IPS-11a (cell line): ENCODE measurements at regions not wholly inside any gene's neighbourhood (a gene's known extent, or its start where the extent isn't known, plus 50 kb on each side); places are given as distances from the start of the nearest gene placed in this dataset.

ENCODE experiments used
- H3K4me3 ChIP-seq: one replicate; pipeline ENCODE4 v1.5.1; 2013; ENCODE audit warnings: low read depth, low read length, control low read depth

DNA sequence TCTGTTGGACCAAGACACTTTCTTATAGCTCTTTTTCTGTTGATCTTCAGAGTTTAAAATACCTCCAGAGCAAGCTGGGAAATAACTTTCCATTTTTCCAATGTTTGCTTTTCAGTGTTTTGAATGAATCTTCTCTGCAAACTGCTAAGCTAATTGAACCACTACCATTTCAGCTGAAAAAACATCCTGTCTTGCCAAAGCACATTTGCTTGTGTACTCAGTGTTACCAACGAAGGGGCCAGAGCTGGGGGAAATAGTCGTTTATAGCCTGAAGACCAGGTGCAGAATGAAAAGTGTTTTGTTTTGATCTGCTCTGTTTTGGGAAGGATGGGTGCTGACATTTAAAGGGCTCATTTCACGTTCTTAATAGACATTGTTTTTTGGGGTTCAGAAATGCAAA lies 88.4 kb upstream of the CLNK start:
- H3K4me3 ChIP-seq: no peak overlapping the region

DNA sequence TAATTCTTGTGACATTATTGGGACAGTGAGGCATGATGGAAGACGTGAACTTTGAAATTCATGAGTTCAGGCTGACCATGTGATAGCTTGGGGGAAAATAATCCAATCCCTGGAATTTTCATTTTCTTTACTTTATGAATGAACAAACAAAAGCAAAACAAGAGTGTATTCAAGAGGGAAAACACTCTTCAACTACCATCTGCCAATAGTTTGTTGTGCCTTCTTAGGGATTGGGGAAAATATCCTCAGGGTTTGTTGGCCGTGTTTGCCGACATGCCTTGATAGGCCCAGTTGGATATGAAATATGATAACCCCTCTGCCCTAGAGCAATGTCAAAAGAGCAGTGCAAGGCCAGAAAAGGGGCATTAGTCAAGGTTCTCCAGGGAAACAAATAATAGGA lies 80.8 kb upstream of the CLNK start:
- no peak overlapping the region for H3K4me3 ChIP-seq

DNA sequence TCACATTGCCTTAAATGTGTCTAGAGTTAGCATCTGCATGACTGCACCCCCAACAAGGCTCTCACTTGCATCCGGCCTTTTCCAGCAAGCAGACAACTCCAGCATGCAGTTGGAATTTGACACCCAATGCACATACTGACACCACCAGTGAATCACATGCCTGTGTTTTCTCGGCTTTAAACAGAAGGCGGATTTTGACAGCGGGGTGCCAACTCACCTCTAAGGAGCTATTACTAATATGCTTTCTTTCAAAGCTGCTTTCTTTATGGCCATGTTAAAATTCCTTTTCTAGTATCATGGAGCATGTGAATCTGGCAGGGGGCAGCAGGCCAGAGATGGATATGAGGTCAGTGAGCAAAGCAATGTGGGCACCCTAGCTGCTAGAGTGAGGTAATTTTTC lies 78.0 kb upstream of the CLNK start:
- H3K4me3 ChIP-seq: no peak overlapping the region

DNA sequence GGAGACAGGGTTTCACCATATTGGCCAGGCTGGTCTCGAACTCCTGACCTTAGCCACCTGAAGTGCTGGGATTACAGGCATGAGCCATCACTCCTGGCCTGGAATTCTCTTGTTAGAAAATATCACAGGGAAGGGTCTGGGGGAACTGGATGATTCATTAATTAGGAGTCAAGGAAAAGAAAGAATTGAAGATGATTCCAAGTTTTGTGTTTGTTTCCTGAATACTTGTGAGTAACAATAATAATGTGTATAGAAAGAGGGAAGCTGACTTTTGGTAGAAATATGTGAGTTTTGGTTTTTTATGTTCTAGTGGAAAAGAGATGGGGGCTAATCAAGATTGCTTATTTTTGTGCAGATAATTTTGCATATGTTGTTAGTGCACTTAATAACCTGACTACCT lies 77.3 kb upstream of the CLNK start:
- no peak overlapping the region for H3K4me3 ChIP-seq

DNA sequence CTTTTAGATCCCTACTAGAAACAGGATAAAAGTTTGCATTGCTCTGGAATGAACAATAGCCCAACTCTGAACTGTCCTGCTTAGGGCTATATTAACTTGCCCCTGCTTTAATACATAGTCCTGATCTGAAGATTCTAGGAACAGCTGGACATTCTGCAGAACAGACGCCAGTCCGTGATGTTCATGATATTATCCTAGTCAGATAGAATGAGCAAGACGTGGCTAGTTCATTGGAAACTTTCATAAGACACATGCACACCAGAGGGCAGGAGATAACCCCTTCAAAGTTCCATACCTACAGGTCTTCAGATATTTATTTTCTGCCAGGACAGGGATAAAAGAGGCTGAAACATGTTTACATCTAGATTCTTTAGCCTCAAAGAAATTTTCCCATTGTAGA lies 75.5 kb upstream of the CLNK start:
- H3K4me3 ChIP-seq: no peak overlapping the region

DNA sequence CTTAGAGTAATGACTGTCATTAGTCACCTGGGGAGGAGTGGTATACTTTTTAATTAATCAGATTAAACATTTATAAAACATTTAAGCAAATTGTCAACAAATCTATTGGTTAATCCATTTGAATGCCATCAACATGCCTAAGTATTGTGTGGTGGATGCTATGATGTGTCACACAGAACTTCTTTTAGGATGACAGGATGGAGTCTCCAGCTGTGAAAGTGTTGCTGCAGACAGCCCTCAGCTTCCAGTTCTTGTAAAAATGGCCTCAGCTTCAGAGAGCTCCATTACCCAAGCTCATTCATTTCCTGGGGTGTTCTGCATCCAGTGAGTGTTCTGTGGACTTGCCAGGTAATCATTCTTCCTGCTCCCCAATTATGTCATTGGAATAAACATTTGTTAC lies 74.3 kb upstream of the CLNK start:
- H3K4me3 ChIP-seq: no peak overlapping the region

DNA sequence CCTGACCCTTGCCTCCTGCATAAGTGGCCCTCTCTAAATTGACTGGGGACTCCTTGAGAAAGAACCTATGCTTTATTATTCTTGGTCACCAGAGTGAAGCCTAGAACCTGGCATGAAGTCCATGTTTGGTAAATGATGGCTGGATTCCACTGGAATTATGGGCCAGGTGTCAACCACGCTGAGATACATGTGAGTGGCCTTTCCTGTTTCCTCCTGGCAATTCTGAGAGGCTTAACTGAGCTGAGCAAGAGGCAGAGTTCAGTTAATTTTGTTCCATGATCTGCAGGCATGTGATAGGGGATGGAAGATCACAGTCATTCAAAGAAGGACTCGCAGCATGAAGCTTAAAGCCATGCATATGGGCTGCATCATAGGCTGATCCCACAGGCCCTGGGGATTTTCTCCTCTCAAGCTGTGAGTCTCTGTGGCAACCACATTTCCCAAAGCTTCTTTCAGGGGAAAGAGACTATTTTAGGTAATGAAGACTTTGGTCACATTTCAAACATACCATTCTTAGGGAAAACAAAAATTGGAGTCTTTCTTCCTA lies 69.4 kb upstream of the CLNK start:
- no peak overlapping the region for H3K4me3 ChIP-seq

DNA sequence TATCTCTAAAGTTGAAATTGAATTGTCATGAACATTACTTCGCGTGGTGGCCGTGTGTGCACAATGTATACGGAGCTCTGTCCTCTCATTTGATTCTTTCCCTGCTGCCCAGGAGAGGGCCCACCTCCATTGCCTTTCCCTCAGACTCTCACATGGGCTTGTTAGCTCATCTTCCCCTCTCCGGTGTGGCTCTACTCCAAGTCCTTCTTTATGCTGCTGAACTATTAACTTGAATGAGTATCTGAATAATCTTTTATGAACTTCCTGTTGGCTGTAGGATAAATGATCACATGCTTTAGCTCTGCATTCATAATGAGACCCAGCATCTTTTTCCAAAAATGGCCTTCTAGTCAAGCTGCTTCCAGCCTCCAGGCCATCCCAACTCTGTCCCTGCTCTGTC lies 68.8 kb upstream of the CLNK start:
- H3K4me3 ChIP-seq: no peak overlapping the region

DNA sequence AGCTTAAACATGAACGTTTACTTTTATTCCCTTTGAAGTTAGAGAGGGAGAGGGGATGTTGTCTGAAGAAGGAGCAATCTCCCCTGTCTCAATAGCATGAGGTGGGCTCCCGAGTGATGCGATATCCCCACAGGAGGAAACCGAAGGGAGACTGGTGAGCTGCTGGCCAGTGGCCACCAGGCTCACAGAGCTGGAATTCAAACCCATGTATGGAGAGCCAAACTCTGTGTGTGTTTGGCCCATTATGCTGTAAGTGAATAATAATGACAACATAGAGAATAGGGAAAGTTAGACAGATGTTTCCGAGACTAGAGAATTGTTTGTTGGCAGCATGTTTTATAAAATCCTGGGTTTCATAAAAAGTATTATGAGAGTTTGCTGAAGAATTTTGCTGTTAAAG lies 66.1 kb upstream of the CLNK start:
- no peak overlapping the region for H3K4me3 ChIP-seq

DNA sequence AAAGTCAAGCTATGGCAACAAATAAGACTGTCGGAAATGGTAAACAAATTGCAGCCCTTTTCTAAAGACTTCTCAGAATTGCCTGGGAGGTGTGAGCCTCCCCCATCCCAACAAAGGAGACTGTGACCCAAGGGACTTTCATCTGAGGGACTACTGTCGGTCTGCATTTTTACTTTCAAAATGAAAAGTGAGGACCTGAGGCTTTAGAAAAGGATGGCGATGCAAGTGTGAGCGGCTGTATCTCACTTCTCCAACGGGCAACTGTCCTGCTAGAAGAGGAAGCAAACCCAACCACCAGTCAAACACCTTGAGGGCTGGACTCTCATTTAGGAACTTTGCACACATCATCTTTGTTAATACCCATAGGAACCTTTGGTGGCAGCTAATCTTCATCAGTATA lies 62.6 kb upstream of the CLNK start:
- H3K4me3 ChIP-seq: no peak overlapping the region

DNA sequence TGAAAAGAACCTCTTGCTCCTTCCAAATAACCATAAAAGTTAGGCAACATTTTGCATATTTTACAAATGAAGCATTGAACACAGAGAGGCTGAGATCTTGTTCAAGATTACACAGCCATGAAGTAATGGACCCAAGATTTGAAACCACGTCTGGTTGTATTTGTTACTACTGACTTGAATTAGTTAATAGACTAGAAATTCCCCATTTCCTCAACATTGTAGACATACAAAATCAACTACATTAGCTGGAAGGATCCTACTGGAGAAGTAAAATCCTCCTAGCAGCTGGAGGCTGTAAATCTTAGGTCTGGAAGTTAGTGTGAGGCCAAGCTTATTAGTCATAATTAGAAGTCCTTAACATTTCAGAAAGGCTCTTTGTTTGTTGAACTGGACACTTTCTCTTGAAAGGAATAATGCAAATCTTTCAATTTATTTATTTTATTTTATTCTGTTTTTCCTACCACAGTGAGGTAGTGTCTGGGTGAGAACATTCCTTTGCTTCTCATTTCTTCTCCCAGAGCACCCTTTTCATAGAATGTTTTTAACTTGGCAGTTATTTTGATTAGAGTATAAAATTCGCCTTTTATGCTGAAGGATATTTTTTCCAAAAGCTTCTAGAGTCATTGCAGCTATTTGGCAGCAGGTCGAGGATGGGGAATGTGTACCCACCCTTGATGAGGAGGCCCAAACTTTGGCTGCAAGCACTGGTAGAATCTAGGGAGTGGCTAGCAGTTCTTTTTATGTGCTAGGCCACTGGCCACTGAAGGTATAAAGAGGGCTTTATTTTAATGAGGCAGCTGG lies 62.0 kb upstream of the CLNK start:
- no peak overlapping the region for H3K4me3 ChIP-seq

DNA sequence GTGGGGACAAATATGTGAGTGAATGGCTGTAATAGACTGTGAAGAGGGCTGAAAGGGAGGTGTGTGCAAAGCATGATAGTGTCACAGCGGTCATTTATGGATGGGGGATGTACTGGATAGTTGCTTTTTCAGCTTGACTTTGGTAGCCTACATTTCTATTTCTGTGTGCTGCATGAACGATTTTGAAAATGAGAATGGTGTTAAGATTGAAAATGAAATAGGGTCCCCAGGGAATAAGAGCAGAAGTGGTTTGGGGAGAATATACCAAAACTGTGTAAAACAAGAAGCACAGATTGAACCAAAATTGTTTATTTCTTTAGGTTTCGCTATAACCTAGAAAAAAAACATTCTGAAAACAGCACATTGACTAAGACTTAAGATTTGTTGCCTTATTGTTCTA lies 58.8 kb upstream of the CLNK start:
- H3K4me3 ChIP-seq: no peak overlapping the region

DNA sequence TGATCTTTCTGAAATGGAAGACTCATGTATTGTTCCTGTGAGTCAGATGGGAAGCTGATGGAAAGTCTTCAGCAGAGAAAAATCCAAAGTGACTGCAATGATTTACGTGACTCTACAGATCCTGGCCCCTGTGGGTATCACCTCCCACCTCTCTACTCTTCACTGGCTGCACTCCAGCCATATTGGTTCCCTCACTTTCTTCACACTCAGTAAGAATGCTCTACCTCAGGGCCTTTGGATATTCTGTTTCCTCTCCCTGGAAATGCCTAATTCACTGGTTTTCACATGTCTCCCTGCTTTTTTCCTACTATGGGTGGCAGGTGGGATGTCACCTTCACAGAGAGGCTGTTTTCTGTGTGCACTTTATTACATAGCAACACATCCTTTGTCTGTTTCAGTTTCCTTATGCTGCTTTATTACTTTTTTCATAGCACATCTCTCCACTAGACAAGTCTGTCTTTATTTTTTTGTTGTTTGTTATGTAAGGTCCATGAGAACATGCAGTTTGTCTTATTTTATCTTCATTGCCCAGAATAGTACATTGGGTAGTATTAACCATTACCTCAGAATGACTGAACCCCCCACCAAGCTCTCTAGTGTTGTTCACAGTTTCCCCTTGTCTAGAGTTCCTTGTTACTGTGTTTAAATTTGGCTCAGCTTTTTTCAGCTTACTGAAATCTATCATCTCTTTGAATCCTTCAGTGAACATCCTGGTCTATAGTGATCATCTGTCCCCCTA lies 57.6 kb upstream of the CLNK start:
- no peak overlapping the region for H3K4me3 ChIP-seq

DNA sequence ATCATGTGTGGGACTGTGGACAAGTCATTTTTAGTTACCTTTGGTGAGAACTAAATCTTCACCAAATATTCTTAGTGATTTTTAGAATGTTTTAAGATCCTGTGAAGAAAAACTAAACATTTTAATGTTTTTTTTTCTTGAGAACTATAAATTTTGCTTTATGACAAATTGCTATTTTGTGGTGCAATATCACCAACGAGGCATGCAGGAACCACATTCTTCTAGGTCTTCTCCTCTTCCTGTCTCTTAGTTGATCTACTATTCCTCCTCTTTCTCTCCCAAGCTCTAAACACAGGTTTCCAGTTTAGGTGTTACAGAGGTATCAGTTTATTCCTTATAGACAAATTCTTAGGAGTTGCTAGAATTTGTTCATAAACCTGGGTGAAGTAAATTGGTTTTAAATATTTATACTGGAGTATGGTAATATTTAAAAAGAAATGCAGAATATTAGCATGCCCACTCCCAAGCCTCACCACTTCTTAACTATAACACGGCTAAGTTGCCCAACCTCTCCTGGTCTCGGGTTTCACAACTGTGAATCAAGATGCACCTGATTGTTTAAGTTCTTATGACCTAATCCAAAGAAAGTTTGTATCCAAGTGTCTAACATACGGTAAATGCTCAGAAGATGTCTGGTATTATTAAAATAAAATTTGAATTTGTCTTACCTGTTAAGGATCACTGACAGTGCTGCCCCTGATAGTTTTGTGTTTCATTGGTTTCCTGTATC lies 56.5 kb upstream of the CLNK start:
- H3K4me3 ChIP-seq: no peak overlapping the region

DNA sequence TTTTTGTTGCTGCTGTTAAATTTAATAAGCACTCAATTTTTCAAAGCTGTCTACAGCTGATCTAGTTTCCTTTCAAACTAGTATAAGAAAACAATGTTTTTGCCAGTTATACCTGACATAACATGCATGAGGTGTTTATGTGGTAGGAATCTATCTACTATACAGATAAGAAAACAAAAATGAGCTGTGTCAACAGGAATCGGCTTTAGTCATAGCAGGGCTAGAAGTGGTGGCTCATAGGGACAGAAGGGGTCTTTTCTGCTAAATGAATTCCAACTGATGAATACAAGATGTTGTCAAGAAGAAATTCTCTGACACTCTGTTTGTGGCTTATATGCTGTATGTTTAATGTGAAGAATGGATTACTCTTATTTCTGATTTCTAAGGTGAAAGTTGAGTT lies 55.7 kb upstream of the CLNK start:
- H3K4me3 ChIP-seq: no peak overlapping the region

DNA sequence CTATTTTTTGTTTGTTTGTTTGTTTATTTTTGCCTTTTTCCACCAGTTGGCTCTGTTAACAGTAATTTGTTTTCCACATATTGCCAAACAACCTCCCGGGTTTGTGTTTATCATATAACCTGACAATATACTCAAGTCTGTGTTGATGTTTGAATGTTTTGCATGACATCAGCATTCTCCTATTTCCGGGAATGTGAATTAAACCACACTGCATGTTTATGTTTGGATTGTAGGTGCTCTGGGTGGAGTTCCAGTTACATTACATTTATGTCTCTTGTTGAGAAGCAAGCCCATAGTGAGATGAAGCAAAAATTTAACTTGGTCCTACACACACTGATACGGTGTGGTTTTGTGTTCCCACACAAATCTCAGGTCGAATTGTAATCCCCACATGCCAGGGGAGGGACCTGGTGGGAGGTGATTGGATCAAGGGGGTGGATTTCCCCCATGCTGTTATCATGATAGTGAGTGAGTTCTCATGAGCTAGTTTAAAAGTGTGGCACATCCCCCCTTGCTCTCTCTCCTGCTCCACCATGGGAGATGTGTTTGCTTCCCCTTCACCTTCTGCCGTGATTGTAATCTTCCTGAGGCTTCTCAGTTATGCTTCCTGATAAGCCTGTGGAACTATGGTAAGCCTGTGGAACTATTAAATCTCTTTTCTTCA lies 54.4 kb upstream of the CLNK start:
- no peak overlapping the region for H3K4me3 ChIP-seq

DNA sequence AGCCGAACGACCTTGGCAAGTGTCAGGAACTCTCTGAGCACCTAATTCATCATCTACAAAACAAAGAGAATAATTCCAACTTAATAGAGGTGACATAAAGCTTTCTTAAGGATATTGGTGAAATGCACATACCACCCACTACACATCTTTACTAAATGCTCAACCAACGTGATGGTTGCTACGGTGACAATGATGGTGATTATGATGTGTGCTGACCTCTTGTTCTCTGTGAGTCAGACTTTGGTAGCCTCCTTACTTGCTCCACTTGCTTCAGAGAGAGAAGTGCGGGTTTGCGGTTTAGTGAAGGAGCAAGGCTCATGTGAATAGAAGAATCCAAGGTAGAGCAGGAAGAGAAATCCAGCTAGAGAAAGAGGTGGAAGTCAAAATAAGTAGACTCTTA lies 52.8 kb upstream of the CLNK start:
- no peak overlapping the region for H3K4me3 ChIP-seq

DNA sequence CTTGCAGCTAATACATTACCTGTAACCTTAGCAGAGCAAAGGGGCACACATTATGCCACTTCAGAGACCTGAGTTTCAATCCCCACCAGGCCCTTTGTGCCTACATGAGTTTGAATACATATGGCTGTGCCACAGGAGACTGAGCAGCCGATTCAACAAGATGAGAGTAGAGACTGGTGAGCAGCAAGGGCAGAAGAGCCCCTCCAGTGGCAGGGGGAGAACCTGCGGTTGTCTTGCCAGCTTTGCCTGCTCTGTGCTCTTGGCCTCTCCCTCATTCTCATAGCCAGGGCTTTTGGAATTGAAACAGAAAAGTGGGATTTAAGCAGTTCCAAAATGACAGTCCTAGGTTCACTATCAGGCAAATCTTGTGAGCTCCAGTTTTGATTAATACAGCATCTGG lies 52.3 kb upstream of the CLNK start:
- no peak overlapping the region for H3K4me3 ChIP-seq

DNA sequence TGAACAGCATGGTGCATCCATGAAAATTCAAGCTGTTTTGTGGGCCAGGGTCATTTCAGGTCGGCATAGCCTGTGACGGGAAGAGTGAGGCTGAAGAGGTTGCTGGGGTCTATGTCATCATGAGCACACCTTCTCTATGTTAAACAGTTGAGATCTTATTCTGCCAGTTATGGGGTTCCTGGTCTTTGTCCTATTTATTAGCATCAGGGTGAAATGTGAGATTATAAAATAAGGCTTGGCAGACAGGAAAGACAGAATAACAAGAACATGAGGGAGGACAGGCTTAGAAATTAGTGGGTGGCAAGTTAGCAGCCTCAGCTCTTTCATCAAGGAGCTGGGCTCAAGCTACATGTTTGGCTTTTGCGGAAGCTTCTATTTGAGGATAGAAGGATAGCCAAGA lies 51.7 kb upstream of the CLNK start:
- no peak overlapping the region for H3K4me3 ChIP-seq

DNA sequence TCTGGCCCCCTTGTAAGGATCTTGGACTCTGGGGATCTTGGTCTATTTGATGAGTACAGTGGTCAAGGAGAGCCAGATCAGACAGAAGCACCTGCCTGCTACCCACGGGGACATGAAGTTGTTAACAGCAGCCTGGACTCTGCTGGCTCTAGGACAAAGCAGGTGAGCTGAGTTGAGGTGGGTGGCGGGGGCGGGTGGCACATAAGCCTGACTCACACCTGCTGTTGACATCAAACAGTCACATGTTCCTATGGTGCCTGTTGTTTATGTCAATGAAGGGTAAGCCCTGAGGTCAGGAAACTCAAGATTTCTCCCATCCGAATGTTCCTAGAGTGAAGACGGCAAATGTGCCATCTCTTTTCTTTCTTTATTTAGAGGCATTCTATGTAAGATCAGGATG lies 50.1 kb upstream of the CLNK start:
- H3K4me3 ChIP-seq: no peak overlapping the region
